GM10266 (cell line): ENCODE measurements at regions not wholly inside any gene's neighbourhood (a gene's known extent, or its start where the extent isn't known, plus 50 kb on each side); places are given as distances from the start of the nearest gene placed in this dataset.

Source experiments
- DNase-seq: peaks from one replicate; pipeline ENCODE4 v3.0.0; 2012; ENCODE audit errors: extremely low spot score
- TF ChIP-seq, protein P1 (sequence below): IDR thresholded peaks from 2 replicates; pipeline ENCODE4 v1.5.1; 2012; ENCODE audit warnings: mild to moderate bottlenecking, low read depth; ENCODE audit not compliant: control insufficient read depth, insufficient read depth; ENCODE audit errors: missing control alignments

DNA sequence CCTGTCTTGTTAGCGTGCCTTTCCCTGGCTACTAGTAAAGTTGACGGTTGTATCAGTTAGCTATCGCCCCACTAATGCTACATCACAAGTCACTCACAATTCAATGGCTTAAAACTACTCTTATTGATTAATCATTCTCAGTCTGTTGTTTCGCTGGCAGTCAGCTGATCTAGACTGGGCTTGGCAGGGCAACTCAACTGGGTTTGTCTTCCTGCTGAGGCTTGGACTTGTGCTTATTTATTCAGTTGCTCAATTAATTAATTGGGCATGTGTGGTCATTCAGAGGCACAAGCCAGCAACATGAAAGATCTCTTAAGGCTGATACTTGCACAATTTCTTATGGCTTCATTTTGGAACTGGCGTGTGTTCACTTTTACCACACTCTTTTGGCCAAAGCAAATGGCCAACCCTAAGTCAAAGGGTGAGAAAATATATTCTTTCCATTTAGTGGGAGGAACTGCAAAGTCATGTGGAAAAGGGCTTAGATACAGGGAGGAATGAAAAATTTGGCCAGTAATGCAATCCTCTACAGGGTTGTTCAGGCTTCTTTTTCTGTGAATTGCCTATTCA lies 333.5 kb downstream of the GPR37 start:
- DNase-seq = no peak
- TF ChIP-seq, protein P1, sequence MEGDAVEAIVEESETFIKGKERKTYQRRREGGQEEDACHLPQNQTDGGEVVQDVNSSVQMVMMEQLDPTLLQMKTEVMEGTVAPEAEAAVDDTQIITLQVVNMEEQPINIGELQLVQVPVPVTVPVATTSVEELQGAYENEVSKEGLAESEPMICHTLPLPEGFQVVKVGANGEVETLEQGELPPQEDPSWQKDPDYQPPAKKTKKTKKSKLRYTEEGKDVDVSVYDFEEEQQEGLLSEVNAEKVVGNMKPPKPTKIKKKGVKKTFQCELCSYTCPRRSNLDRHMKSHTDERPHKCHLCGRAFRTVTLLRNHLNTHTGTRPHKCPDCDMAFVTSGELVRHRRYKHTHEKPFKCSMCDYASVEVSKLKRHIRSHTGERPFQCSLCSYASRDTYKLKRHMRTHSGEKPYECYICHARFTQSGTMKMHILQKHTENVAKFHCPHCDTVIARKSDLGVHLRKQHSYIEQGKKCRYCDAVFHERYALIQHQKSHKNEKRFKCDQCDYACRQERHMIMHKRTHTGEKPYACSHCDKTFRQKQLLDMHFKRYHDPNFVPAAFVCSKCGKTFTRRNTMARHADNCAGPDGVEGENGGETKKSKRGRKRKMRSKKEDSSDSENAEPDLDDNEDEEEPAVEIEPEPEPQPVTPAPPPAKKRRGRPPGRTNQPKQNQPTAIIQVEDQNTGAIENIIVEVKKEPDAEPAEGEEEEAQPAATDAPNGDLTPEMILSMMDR = no peak

DNA sequence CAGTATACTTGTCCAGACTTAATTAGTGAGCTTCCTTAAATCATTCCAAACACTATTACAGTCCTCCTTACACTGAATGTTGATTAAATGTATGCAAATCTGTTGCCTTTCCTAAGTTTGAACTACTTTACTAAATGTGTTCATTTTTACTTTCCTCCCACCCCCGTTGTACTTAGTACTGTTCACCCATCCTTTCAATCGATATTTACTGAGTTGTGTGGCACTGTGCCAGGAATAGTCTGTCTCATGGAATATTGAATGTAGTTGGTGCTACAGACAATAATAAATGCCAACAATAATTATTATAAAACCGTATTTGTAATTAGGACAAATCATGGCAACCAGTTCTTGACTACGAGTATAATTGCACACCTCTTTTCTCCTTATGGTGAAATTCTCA lies 335.7 kb downstream of the GPR37 start:
- DNase-seq = no peak
- TF ChIP-seq, protein P1 = no peak

DNA sequence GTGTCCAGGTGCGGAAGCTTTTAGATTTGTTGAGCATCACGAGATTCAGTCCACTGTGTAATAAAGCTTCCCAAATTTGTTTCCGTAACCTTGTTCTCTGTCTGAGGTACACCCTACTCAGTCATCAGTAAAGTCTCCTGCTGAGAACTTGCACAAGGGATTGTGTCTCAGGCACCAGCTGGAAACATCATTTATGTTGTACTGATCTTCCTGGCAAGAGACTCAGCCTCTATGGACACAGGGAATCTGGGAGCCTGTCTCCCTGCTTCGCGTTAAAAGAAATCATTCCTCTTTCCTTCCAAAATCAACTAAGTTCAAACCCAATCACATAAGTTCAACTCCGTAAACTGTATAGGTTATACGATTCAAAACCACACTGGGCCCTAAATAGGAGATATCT lies 336.8 kb downstream of the GPR37 start:
- no peak for DNase-seq
- TF ChIP-seq, protein P1 = no peak

DNA sequence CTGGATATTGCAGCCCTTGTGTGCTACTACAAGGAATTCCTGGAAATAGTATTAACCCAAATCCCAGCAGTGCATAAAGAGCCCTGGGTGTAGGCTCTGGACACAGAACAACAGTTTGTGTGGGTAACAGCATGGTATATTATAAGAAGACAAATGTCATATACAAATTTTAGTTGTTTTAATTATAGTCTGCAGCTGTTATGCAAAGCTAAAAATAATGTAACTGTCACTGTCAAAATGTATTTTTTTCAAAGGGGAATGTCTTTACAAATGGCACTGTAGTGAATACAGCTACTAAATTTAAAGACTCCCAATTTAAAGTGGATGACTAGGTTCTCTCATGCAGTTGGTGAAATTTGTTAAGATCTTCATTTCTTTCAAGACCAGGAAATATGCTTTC lies 339.0 kb downstream of the GPR37 start:
- DNase-seq = no peak
- TF ChIP-seq, protein P1 = no peak

DNA sequence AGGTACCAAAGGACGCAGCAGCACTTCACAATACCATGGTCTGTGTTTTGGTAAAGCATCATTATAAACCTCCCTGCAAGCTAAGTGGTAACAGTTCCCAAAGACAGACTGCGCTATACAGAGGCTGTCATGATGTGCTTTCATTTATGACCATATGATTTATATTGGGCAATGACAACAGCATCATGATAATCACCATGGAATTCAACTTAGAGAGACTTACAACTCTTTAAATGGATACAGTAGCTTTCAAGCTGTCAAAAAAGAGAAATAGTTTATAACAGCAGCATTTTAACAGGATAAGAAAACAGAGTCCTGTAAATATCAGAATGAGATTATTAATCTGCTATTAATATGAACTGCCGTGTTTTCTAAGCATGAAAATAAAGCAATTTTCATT lies 341.7 kb downstream of the GPR37 start:
- TF ChIP-seq, protein P1 = no peak
- DNase-seq = no peak

DNA sequence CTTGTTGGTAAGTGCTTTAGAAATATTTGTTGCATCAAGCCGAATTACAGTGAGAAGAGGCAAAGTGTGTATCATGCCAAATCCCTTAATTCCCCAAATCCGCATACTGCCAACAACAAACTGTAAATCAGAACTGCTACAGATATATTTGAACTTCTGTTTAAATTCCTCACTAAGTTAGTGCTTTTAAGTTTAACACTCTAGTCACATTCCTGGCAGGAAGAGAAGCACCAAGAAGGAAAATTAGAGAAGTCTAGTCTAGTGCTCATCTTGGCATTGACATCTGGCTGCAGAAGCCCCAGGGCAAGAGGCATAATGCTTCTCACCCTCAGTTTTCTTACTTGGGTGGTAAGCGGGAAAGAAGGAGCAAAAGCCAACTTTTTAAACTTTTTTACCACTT lies 343.5 kb downstream of the GPR37 start:
- no peak for DNase-seq
- TF ChIP-seq, protein P1 = no peak

DNA sequence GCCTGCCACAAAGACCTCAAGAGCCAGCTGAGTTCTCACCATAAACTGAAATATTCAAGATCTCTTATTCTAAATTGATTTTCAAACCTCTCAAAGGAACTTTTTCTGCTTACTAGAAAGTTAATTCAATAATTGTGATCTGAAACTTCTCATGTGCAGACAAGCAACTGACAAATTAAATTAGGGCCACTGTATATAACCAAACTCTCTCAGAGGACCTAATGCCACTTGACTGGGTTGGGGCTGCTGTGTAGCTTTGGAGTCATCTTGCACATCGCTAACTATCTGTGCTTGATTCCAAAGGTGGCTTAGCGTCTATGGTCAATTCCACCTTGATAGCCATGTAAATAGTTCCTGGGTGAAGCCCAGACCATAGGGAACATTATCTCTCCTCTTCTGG lies 345.2 kb downstream of the GPR37 start:
- TF ChIP-seq, protein P1 = no peak
- no peak for DNase-seq
